NCI-H1105 (cell line): ENCODE measurements at regions not wholly inside any gene's neighbourhood (a gene's known extent, or its start where the extent isn't known, plus 50 kb on each side); places are given as distances from the start of the nearest gene placed in this dataset.
"Not testable (repeated sequence)": the region's sequence is repeated elsewhere in the genome, so short reads cannot be mapped to it uniquely, and the experiment has no call there.

Experiments used
- DNase-seq: peaks from one replicate; lab custom pipeline; 2025; lab: John Stamatoyannopoulos, UW

DNA sequence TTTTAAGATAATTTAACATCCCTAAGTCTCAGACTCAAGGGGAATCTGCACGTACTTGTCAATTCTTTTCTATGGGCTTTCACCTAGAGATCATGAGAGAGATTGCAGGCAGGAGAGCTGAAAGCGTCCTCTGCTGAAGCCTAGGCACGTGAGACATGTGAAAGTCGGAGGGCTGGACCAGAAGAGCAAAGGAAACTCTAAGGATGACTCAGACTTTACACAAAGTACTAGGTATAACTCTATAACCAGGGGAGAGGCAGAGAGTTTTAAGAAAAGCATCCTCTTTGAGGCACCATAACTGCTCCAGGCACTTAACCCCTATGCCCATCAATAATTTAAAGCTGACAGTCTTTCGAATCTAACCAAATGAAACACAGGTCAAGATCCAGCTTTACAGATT lies 436.6 kb downstream of the VGLL3 start:
- DNase-seq, result no peak

DNA sequence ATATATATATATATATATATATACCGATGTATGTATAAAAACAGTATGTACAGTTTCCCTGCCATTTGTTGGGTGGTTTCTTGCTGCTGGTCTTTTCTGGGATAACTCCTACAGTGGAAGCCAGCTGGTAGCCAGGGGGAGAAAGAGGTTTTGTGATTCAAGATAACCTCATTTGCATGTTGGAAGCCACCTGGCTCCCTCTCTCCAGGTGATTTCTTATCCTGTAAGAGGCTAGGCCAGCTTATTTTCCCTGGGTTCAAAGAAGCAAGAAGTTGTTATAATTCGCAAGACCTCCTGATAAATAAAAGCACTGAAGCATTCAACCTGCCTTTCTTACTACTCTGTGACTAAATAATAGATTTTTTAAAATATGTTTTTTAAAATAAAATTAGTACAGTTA lies 443.3 kb downstream of the VGLL3 start:
- DNase-seq, result no peak

- no peak for DNase-seq
These were observed 453.8 kb downstream of the VGLL3 start for GRCh38 chr3:86537171-86537570.

DNA sequence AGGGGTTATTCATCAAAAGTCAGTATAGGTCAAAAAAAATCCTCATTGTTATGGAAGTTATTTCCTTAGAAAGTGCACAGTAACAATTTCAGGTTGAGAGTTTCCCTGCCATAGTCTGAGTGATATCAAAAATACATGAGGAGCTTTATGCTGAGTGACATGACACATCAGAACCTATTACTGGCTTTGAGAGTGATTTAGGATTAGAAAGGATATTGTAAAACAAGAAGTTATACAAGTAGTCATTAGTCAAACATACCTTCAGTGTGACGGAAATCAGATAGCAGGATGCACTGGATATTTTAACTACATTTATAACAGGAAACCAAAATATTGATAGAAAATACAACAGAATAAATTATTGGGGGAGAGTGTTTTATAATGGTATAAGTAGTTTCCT lies 471.1 kb downstream of the VGLL3 start:
- no peak for DNase-seq

GRCh38 chr3:86481636-86482035 lies 509.3 kb downstream of the VGLL3 start:
- DNase-seq, result no peak

- DNase-seq, result no peak
These were observed 509.9 kb downstream of the VGLL3 start for GRCh38 chr3:86481031-86481430.

DNA sequence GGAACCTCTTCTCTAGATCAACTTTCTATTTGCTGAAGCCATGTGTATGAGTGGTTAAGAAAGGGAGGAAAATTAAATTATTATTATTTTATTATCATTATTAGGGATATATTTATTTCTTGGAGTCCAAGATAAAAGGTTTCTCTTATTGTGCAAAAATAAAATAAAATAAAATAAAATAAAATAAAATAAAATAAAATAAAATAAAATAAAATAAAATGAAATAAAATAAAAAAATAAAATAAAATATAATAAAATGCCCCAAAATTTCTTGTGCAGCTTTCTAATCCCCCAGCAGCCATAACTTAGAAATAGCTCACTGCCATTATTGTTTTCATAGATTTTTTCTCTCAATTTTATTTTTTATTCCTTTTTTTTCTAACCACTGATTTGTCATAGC lies 526.8 kb downstream of the VGLL3 start:
- DNase-seq, result no peak

DNA sequence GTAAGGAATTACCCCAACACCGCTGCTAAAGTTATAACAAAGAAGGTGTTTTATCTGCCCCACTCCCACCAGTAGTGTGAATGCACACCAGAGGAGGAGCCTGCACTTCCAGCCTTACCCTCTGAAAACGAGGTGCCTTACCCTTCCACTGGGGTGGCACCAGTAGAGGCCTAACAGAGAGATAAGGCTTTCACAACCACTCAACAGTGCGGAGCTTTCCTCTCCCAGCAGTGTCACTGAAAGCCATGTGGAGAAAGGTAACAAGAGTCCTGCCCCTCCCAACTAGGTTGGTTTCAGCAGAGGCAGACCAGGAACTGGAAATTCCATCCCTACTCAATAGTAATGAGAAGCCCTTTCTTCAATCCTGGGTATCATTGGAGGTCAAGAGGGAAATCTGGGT lies 539.2 kb downstream of the VGLL3 start:
- no peak for DNase-seq

GRCh38 chr3:86438544-86438943 lies 552.4 kb downstream of the VGLL3 start:
- no peak for DNase-seq

GRCh38 chr3:86427343-86427742 lies 563.6 kb downstream of the VGLL3 start:
- DNase-seq, result no peak

DNA sequence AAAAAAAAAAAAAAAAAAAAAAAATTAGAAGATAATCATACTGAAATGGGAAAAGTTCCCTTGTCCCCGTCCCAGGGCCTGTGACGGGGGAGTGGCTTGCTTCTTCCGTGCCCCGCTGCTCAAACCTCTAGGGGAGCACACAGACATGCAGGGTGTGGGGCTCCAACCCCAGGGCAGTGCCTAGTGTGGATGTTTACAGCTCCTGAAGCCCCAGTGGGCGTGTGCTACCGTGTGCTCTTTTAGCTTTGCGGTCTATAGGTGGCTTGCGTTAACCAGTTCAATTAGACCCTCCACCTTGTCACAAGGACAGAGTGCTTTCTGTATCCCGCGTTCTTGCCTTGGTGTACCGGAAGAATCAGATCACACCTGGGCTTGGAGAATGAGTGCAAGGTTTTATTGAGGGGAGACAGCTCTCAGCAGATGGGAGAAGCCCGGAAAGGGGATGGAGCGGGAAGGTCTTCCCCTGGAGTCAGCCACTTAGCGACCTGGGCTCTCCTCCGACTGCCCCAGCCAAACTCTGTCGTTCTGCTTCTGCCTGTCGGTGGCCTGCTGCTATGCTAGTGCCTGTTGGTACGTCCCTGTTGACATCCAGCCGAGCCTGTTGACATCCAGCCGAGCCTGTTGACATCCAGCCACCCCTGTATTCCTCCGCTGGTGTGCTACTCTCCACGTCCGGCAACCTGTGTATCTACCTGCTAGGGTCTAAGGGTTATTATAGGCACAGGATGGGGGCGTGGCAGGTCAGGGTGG lies 569.8 kb downstream of the VGLL3 start:
- no peak for DNase-seq

DNA sequence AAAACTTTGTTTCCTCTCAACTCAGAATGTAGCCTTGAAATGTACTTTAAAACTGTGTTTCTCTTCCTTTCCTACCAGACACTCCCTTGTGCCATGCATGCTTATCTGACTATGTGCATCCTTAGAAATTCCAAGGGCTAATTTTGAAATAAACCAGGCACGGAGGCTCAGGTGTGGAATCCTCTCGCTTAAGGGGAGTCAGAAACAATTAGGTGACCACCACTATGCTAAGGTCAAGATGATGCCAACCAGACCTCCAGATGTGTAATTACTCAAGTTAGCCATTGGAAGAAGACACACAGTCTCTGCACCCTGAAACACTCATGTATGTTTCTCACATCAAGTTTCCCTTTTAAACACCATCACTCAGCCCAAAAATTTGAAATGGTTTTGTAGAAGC lies 572.1 kb downstream of the VGLL3 start:
- DNase-seq, result no peak

- DNase-seq, result no peak
These were observed 574.6 kb downstream of the VGLL3 start for GRCh38 chr3:86416334-86416733.

GRCh38 chr3:86413645-86414044 lies 577.3 kb downstream of the VGLL3 start:
- DNase-seq, result no peak

- DNase-seq, result no peak
These were observed 580.4 kb downstream of the VGLL3 start for GRCh38 chr3:86410587-86410986.

- not testable (repeated sequence) for DNase-seq
These were observed 601.2 kb downstream of the VGLL3 start for GRCh38 chr3:86389759-86390158.

GRCh38 chr3:86388820-86389219 lies 602.1 kb downstream of the VGLL3 start:
- no peak for DNase-seq

DNA sequence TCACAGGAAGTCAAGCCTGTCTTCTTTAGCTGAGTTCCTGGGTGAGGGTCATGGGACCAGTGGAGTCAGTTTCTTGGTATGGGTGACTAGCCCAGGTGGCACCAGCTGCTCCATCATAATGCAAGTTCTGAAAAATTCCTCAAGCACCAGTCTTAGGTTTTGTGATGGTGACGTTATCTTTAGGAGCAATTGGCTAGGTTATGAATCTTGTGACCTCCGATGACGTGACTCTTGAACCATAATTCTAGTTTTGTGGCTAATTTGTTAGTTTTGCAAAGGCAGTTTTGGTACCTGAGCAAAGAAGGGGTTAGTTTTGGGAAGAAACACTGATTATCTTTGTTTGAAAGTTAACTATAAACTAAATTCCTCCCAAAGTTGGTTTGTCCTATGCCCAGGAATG lies 608.4 kb downstream of the VGLL3 start:
- DNase-seq, result no peak

DNA sequence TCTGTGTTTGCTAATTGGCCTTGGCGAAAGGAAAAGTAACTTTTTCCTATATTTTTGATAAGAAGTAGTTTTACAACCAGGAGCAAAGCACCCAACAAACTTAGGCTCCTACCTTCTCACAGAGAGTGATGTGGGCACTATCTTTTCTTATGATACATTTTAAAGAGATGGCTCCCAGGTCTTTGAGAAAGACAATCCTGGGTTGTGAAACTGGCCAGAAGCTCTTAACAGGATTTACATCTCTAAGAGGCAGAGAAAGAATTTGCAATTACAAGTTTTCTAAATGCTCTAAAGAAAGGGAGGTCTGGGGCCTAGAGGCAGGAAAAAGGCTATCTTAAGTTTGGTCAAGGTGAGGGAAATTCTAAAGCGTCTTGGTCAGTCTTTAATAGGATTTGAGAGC lies 609.7 kb downstream of the VGLL3 start:
- DNase-seq, result no peak

- DNase-seq, result no peak
These were observed 611.7 kb downstream of the VGLL3 start for GRCh38 chr3:86379280-86379679.

DNA sequence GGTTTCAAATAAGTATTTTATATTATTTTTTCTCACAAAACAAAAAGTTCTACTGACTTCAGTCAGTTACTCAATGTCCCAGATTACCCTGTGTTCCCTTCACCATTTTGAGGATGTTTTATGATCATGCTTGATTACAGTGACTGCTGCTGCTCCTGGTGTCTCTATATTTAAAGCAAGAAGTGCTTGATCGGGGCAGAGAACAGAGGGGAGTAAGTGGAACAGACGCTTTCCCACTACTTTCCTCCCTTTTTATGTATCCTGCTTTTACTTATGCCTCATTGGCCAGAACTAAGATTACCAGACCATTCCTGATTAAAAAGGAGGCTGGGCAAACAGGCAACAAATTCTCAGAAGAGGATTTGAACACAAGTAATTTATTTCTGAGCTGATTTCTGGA lies 612.1 kb downstream of the VGLL3 start:
- no peak for DNase-seq

- not testable (repeated sequence) for DNase-seq
These were observed 655.4 kb downstream of the VGLL3 start for GRCh38 chr3:86335566-86335965.

GRCh38 chr3:86333636-86334035 lies 657.3 kb downstream of the VGLL3 start:
- DNase-seq, result no peak

- DNase-seq, result no peak
These were observed 687.0 kb downstream of the VGLL3 start for GRCh38 chr3:86303935-86304334.
